ENCODE measurements at regions not wholly inside any gene's neighbourhood (a gene's known extent, or its start where the extent isn't known, plus 50 kb on each side); places are given as distances from the start of the nearest gene placed in this dataset.
"Not testable (repeated sequence)": the region's sequence is repeated elsewhere in the genome, so short reads cannot be mapped to it uniquely, and the experiment has no call there.

GRCh38 chr10:80964179-80964578 is 426.5 kb downstream of the SH2D4B start:
- H3K4me3 ChIP-seq: no peak overlapping the region
- no peaks in the 10 kb centered on the region for H3K36me3 ChIP-seq
- no peak for DNase-seq (ENCODE audit: extremely low spot score in 2 of 2)
- no peak overlapping the region for H3K27ac ChIP-seq
- intact Hi-C loops (cut with DNase I): no loop called here
- H3K4me1 ChIP-seq: no peaks in the 10 kb centered on the region
- TF ChIP-seq, protein P1, sequence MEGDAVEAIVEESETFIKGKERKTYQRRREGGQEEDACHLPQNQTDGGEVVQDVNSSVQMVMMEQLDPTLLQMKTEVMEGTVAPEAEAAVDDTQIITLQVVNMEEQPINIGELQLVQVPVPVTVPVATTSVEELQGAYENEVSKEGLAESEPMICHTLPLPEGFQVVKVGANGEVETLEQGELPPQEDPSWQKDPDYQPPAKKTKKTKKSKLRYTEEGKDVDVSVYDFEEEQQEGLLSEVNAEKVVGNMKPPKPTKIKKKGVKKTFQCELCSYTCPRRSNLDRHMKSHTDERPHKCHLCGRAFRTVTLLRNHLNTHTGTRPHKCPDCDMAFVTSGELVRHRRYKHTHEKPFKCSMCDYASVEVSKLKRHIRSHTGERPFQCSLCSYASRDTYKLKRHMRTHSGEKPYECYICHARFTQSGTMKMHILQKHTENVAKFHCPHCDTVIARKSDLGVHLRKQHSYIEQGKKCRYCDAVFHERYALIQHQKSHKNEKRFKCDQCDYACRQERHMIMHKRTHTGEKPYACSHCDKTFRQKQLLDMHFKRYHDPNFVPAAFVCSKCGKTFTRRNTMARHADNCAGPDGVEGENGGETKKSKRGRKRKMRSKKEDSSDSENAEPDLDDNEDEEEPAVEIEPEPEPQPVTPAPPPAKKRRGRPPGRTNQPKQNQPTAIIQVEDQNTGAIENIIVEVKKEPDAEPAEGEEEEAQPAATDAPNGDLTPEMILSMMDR (IDR thresholded peaks at IDR 0.05): no peak
- no peaks in the 10 kb centered on the region for H3K9me3 ChIP-seq
- H3K27me3 ChIP-seq: no peaks in the 10 kb centered on the region

DNA sequence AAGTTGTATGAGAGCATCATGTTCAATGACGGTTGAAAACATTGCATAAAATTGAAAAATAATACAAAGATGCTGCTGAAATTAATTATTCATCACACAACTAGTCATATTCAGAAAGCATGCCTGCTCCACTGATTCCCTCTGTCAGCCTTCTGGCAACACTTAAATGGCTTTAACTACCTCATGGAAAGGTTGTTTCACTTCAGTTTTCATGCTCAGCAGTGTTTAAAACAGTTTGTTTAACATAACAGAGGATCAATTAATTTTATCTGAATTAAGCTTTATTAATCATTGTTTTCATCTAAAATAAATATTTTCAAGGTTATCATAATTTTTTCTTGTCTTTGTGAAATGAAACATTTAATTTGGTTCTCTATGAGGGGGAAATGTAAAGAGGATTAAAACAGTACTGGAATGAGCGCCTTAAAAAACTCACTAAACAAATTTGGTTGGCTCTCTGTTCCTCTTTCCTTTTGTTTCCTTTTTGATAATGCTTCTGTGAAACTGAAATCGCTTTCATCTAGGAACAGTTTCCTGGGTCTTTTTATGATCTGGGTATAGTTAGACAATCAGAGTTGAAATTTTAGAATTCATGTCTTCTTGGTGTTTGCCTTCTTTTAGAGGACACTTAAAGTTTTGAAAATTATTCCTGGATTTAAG is 427.4 kb downstream of the SH2D4B start:
- H3K4me3 ChIP-seq: no peak overlapping the region
- H3K4me1 ChIP-seq: no peaks in the 10 kb centered on the region
- intact Hi-C loops (cut with DNase I): no loop called here
- H3K27ac ChIP-seq: no peak overlapping the region
- TF ChIP-seq POLR2A (IDR thresholded peaks at IDR 0.05) (no peak), POLR2AphosphoS5 (IDR thresholded peaks at IDR 0.05; ENCODE audit: insufficient read depth in 1 of 2, low read depth in 1 of 2) (no peak)
- TF ChIP-seq, protein P1 (IDR thresholded peaks at IDR 0.05): no peak
- no peaks in the 10 kb centered on the region for H3K36me3 ChIP-seq
- H3K9me3 ChIP-seq: no peaks in the 10 kb centered on the region
- DNase-seq (ENCODE audit: extremely low spot score in 2 of 2): no peak
- H3K27me3 ChIP-seq: no peaks in the 10 kb centered on the region

GRCh38 chr10:80966326-80966986 is 428.8 kb downstream of the SH2D4B start:
- intact Hi-C loops (cut with DNase I): no loop called here
- no peak overlapping the region for H3K27ac ChIP-seq
- H3K27me3 ChIP-seq: no peaks in the 10 kb centered on the region
- no peak for TF ChIP-seq POLR2A (IDR thresholded peaks at IDR 0.05)
- TF ChIP-seq, protein P1 (IDR thresholded peaks at IDR 0.05): no peak
- TF ChIP-seq POLR2AphosphoS5 (IDR thresholded peaks at IDR 0.05; ENCODE audit: insufficient read depth in 1 of 2, low read depth in 1 of 2): no peak
- H3K4me3 ChIP-seq: no peak overlapping the region
- H3K4me1 ChIP-seq: no peaks in the 10 kb centered on the region
- no peaks in the 10 kb centered on the region for H3K9me3 ChIP-seq
- no peaks in the 10 kb centered on the region for H3K36me3 ChIP-seq
- DNase-seq (ENCODE audit: extremely low spot score in 2 of 2): no peak

DNA sequence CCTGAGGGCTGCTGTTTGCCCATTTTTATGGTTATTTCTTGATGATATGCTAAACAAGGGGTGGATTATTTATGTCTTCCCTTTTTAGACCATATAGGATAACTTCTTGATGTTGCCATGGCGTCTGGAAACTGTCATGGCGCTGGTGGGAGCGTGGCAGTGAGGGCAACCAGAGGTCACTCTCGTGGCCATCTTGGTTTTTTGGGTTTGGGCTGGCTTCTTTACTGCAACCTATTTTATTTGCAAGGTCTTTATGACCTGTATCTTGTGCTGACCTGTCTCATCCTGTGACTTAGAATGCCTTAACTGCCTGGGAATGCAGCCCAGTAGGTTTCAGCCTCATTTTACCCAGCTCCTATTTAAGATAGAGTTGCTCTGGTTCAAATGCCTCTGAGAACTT is 429.7 kb downstream of the SH2D4B start:
- DNase-seq (ENCODE audit: extremely low spot score in 2 of 2); H3K9me3 ChIP-seq; H3K4me1 ChIP-seq; H3K4me3 ChIP-seq; H3K27ac ChIP-seq; intact Hi-C loops (cut with DNase I); H3K27me3 ChIP-seq; H3K36me3 ChIP-seq: not testable (repeated sequence)

DNA sequence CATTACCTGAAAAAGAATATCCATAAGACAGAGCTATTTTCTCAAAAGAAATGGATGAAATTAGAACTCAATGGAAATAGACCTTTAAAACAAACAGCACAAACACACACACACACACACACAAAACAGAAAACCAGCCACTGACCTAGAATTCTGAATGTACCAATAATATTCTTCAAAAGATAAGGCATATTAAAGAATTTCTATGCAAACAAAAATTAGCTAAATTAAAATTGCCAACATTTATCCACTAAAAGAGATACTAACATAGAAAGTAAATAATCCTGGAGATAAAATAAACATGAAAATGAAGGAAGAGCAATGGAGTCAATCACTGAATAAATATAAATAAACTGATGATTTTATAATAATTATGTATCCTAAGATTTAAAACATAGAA is 431.2 kb downstream of the SH2D4B start:
- H3K27ac ChIP-seq: no peak overlapping the region
- H3K4me3 ChIP-seq: no peak overlapping the region
- H3K36me3 ChIP-seq: no peaks in the 10 kb centered on the region
- TF ChIP-seq POLR2A (IDR thresholded peaks at IDR 0.05) (no peak), POLR2AphosphoS5 (IDR thresholded peaks at IDR 0.05; ENCODE audit: insufficient read depth in 1 of 2, low read depth in 1 of 2) (no peak)
- TF ChIP-seq, protein P1 (IDR thresholded peaks at IDR 0.05): no peak
- DNase-seq (ENCODE audit: extremely low spot score in 2 of 2): no peak
- H3K9me3 ChIP-seq: no peaks in the 10 kb centered on the region
- H3K27me3 ChIP-seq: no peaks in the 10 kb centered on the region
- intact Hi-C loops (cut with DNase I): no loop called here
- H3K4me1 ChIP-seq: no peaks in the 10 kb centered on the region
